ENCODE measurements at regions not wholly inside any gene's neighbourhood (a gene's known extent, or its start where the extent isn't known, plus 50 kb on each side); places are given as distances from the start of the nearest gene placed in this dataset.

DNA sequence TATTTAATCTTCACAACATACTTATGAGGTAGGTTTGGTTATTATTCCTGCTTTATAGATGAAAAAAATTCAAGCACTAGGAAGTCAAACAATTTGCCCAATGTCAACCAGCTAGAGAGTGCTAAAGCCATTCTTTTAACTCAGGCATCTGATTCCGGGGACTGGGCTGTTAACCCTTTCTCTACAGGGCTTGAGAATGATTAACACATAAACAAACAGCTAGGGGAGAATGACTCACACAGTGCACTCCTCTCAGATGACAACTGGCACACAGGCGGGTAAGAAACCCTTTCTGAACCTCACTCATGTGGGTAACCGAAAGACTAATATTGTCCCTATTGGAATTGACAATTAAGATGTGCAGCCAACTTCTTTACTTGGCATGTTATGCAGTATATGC lies 86.3 kb upstream of the FSHR start:
- CTCF ChIA-PET = no interaction called here
- no peak overlapping the region for H3K27ac ChIP-seq
- TF ChIP-seq, protein P1, sequence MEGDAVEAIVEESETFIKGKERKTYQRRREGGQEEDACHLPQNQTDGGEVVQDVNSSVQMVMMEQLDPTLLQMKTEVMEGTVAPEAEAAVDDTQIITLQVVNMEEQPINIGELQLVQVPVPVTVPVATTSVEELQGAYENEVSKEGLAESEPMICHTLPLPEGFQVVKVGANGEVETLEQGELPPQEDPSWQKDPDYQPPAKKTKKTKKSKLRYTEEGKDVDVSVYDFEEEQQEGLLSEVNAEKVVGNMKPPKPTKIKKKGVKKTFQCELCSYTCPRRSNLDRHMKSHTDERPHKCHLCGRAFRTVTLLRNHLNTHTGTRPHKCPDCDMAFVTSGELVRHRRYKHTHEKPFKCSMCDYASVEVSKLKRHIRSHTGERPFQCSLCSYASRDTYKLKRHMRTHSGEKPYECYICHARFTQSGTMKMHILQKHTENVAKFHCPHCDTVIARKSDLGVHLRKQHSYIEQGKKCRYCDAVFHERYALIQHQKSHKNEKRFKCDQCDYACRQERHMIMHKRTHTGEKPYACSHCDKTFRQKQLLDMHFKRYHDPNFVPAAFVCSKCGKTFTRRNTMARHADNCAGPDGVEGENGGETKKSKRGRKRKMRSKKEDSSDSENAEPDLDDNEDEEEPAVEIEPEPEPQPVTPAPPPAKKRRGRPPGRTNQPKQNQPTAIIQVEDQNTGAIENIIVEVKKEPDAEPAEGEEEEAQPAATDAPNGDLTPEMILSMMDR (conservative IDR thresholded peaks at IDR 0.05; ENCODE audit: low read depth) = no peak
- POLR2A ChIA-PET (ENCODE audit: low non-redundant PET) = no interaction called here
- no peak for DNase-seq (ENCODE audit: low spot score)

DNA sequence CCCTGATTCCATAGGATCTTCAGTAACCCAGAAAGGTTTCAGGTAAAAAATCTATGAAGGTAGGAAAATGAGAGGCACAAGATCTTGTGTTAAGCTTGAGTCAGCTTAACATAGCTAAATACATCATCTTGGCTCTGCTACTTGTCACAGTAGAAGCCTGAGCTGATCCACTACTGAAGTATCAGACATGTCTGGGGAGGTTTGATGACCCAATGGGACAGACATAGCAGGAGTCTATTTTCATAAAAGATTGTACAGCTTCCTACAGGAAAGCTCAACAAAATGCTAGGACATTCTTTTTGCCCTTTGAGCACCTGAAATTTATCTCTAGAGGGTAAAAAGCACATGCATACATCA lies 84.3 kb upstream of the FSHR start:
- H3K27ac ChIP-seq = no peak overlapping the region
- POLR2A ChIA-PET (ENCODE audit: low non-redundant PET) = no interaction called here
- TF ChIP-seq, protein P1 (conservative IDR thresholded peaks at IDR 0.05; ENCODE audit: low read depth) = no peak
- CTCF ChIA-PET = no interaction called here
- no peak for DNase-seq (ENCODE audit: low spot score)

DNA sequence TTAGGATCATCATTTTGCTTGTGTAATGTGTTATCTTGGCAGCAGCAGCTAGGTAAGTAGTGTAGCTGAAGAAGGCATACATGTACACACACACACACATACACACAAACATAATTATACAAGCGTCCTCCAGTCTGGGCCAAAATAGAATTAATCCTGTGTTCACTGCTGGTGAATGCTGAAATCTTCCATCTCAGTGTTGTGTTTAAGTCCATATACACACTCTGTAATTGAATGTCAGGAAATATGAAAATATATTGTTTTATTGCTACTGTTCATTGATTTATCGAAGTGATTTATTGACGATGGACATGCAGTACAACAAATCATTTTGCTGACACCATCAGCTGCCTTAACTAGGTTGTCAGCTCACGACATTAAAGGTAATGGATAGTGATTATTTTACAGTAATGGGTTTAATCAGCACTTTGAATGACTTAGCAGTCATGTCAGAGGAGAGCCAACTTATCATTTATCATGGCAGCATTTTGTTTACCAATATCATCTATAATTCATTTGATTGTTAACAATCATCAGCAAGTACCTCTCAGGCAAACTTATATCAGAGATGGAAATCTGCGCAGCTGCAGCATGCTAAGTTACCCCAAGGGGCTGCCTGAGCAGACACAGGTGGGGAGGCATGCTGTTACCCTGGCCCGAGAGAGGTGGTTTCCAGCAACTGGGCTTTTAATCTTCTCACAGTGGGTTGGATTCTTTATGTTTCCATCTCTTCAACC lies 83.7 kb upstream of the FSHR start:
- ChIA-PET CTCF (no interaction called here), POLR2A (ENCODE audit: low non-redundant PET) (no interaction called here)
- no peak overlapping the region for H3K27ac ChIP-seq
- TF ChIP-seq, protein P1 (conservative IDR thresholded peaks at IDR 0.05; ENCODE audit: low read depth) = no peak
- DNase-seq (ENCODE audit: low spot score) = no peak

DNA sequence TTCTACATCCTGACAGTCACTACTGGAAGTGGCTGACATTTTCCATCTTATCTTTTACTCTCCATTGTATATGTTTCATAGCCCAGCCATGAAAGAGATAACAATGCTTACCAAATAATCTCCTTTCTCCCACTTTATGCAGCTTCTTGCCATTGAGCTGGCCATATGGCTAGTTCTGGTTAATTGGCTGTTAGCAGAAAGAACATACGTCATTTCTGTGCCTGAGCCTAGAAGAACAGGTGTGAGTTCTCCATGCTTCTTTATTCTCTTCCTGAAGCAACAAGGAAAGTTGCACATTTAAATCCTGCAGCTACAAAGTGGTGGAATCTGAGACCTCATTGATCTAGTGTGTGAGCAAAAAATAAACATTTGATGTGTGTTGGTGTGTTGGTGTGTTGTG lies 82.0 kb upstream of the FSHR start:
- CTCF ChIA-PET = no interaction called here
- no peak overlapping the region for H3K27ac ChIP-seq
- no peak for DNase-seq (ENCODE audit: low spot score)
- POLR2A ChIA-PET (ENCODE audit: low non-redundant PET) = no interaction called here
- TF ChIP-seq, protein P1 (conservative IDR thresholded peaks at IDR 0.05; ENCODE audit: low read depth) = no peak

DNA sequence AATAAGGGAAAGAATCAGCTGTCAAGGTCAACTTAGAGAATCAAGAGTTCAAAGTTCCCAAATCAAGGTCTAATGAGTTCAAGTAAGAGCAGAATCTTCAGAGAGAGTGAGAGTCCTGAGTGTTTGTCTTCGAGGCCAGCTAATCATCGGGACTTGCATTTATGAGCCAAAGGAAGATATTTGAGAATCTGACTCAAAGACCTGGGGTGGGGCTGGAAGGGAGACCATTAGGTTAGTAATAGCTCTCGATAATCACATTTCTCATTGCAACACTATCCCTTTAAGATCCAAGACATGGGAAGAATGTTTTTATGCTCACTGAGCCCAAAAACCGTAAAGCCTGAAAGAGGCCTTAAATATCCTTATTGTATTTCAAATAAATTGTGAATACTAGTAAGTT lies 72.0 kb upstream of the FSHR start:
- H3K27ac ChIP-seq = no peak overlapping the region
- CTCF ChIA-PET = no interaction called here
- POLR2A ChIA-PET (ENCODE audit: low non-redundant PET) = no interaction called here
- TF ChIP-seq, protein P1 (conservative IDR thresholded peaks at IDR 0.05; ENCODE audit: low read depth) = no peak
- DNase-seq (ENCODE audit: low spot score) = no peak

DNA sequence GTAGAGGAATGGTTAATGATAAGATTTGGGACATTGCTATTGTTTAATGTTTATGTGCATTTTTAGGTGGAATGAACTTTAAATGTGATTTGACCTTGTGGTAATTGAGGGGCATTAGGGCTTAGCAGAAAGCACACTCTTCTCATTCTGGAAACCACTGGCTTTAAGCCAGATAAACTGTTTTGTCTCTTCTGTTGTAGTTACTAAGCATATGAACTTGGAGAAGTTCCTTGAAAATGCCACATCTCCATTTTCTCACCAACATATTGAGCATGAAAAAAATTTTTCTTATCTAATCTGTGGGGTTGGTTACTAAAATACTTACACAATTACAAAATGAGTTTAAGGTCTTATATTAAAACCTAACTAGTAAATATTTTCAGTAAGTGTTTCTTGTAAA lies 70.8 kb upstream of the FSHR start:
- CTCF ChIA-PET = no interaction called here
- no peak for DNase-seq (ENCODE audit: low spot score)
- H3K27ac ChIP-seq = no peak overlapping the region
- POLR2A ChIA-PET (ENCODE audit: low non-redundant PET) = no interaction called here
- TF ChIP-seq, protein P1 (conservative IDR thresholded peaks at IDR 0.05; ENCODE audit: low read depth) = no peak
